ENCODE measurements at regions not wholly inside any gene's neighbourhood (a gene's known extent, or its start where the extent isn't known, plus 50 kb on each side); places are given as distances from the start of the nearest gene placed in this dataset.

DNA sequence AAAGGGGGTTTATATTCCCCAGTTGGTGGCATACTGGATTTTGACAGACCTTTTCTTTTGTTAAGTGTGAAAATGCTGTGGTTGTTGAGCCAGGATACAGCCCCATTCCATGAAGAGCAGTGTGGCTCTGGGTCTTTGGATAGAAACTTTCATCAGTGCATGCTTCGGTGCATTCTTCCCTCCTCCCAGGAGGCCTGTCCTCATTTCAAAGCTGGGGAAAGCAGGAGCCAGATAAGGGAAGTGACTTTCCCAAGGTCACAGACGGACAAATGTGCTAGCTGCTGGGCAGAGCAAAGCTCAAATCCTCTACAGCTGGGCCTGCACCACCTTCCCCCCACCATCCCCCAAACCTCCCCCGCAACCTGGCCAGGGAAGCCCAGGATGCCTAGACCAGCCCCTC lies 184.5 kb upstream of the NTM start:
- DNase-seq (ENCODE audit: low spot score) = no peak
- TF ChIP-seq, protein P1, sequence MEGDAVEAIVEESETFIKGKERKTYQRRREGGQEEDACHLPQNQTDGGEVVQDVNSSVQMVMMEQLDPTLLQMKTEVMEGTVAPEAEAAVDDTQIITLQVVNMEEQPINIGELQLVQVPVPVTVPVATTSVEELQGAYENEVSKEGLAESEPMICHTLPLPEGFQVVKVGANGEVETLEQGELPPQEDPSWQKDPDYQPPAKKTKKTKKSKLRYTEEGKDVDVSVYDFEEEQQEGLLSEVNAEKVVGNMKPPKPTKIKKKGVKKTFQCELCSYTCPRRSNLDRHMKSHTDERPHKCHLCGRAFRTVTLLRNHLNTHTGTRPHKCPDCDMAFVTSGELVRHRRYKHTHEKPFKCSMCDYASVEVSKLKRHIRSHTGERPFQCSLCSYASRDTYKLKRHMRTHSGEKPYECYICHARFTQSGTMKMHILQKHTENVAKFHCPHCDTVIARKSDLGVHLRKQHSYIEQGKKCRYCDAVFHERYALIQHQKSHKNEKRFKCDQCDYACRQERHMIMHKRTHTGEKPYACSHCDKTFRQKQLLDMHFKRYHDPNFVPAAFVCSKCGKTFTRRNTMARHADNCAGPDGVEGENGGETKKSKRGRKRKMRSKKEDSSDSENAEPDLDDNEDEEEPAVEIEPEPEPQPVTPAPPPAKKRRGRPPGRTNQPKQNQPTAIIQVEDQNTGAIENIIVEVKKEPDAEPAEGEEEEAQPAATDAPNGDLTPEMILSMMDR (IDR thresholded peaks at IDR 0.05; ENCODE audit: extremely low read depth, missing control alignments) = no peak

DNA sequence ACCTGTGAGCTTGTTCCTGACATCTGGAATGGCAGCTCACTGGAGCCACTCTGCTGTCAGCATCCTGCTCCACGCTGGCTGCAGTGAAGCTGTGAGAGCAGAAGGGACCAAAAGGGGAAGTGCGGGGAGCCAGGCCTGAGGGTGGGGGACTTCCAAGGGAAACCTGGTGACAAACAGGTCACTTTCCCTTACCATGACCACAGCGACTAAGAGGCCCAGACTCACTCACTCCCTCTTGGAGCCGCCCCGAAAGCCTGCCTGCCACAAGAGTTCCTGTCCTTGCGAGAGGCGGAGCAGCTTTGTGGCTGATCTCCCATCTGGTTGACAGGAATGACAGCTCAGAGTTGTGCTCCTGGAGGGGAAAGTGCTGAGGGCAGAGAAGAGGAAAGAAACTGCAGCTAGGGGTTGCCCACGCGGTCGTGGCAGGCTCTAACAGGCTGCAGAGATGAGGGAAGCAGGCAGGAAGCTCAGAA lies 183.8 kb upstream of the NTM start:
- TF ChIP-seq, protein P1 (IDR thresholded peaks at IDR 0.05; ENCODE audit: extremely low read depth, missing control alignments) = no peak
- DNase-seq (ENCODE audit: low spot score) = peak; percentile 79

DNA sequence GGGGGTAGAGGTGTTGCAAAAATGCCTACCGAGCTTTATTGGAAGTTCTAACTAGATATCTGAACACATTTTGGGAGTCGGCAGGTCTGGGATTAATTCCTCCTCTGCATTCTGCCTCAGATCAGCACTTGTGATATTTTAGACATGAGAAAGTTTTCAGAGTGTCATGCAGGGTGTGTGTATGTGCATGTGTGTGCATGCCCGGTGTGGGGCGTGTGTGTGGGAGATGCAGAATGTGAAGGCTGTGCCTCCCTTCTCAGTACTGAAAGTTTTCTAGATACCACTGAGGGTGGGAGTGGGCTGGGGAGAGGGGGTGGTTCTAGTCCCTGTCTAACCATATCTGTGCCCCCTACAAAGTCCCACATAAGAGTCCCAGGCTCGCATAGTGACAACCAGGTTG lies 180.0 kb upstream of the NTM start:
- DNase-seq (ENCODE audit: low spot score) = no peak
- TF ChIP-seq, protein P1 (IDR thresholded peaks at IDR 0.05; ENCODE audit: extremely low read depth, missing control alignments) = no peak

DNA sequence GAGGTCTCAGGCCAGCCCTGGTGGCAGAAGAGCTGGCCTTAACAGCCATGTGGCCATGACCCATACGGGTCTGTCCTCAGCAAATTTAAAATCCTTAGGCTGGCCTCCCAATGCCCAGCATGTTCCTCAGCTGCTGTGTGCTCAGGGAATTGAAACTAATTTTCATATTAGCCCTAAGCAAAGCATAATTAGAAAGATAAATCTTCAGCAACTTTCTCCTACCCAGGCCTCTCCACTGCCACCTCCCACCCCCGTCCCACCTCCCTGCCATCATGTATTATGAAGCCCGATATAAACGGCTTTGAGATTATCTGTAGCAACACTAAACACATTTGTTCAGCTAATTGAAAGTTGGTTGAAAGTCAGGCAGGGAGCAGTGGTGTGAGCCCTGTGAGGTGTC lies 178.8 kb upstream of the NTM start:
- TF ChIP-seq, protein P1 (IDR thresholded peaks at IDR 0.05; ENCODE audit: extremely low read depth, missing control alignments) = no peak

DNA sequence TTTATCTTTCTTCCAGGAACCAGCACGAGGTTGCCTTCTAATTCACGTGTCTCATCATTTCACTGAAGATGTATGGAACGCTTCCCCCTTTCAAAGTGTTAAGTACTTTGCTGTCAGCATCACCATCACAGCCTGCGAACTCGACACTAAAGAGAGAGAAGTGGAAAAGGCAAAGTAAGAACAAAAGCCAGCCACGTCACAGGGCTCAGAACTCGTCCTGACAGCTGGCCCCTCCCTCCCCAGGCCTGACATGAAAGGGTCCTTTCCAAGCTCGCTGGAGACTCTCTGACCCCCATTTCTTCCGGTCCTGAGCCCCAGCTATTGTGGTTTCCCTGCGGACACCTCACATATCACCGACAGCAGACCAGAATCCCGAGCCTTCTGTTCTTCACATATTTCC lies 177.8 kb upstream of the NTM start:
- TF ChIP-seq, protein P1 (IDR thresholded peaks at IDR 0.05; ENCODE audit: extremely low read depth, missing control alignments) = no peak

More for the DNA sequence above, 178.8 kb upstream of the NTM start:
- no peak for DNase-seq (ENCODE audit: low spot score)

DNA sequence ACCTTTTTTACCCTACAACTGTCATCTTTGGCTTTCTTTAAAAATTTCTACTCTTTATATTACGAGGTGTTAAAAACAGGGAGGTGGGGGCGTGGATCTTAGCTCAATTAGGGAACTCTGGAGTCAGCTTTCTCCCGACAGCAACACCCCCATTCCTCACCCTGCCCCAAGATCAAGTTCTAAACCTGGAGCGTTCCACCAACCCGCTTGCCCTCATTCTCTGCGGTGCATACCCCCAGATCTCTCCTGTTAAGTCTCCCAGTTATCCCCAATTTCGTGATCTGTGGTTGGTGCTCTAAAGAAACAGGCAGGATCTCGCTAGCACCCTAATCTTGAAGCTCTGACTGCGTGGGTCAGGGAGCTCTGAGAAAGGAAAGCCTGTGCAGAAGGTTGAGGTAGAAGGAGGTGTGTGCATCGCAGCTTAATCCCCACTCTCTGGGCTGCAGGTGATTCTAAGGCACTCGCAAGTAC lies 177.3 kb upstream of the NTM start:
- TF ChIP-seq, protein P1 (IDR thresholded peaks at IDR 0.05; ENCODE audit: extremely low read depth, missing control alignments) = no peak
- DNase-seq (ENCODE audit: low spot score) = no peak

More for the DNA sequence above, 177.8 kb upstream of the NTM start:
- DNase-seq (ENCODE audit: low spot score) = no peak

DNA sequence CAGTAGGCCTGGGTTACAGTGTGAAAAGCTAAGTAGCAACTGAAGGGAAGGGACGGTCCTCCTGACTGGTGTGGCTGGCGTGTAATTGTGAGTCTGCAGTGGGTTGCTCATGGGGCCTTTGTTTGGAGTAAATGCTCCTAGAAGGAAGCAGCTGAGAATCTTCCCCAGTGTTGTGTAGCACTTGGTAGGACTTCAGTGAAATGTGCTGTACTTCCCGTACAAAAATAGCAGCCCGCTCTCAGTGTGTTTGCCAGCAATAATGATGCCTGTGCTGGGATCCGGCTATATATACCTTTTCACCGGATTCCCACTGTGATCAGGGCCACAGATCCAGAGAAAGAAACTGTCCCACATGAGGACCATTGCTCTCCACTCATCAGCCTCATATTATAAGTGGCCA lies 175.7 kb upstream of the NTM start:
- no peak for DNase-seq (ENCODE audit: low spot score)

More for the DNA sequence above, 175.7 kb upstream of the NTM start:
- TF ChIP-seq, protein P1 (IDR thresholded peaks at IDR 0.05; ENCODE audit: extremely low read depth, missing control alignments) = no peak
